Activated CD4-positive, alpha-beta memory T cell treated with anti-CD3 and anti-CD28 coated beads for 36 hours (primary cell): ENCODE measurements at regions not wholly inside any gene's neighbourhood (a gene's known extent, or its start where the extent isn't known, plus 50 kb on each side); places are given as distances from the start of the nearest gene placed in this dataset.
"Not testable (repeated sequence)": the region's sequence is repeated elsewhere in the genome, so short reads cannot be mapped to it uniquely, and the experiment has no call there.

Source experiments
- CTCF ChIA-PET: fragments of 350-600 bp; sonication (Branson Sonifier 250); formaldehyde crosslinking; loops from one replicate; lab custom pipeline; 2021; ENCODE audit warnings: antibody characterized with exemption, inconsistent platforms; lab: Charles Lee
- POLR2A ChIA-PET: fragments of 350-600 bp; sonication (Branson Sonifier 250); formaldehyde crosslinking; loops from one replicate; lab custom pipeline; 2021; ENCODE audit warnings: antibody characterized with exemption; lab: Charles Lee
- DNase-seq: peaks from one replicate; pipeline ENCODE4 v3.0.0-alpha.2; 2020
- H3K27ac Mint-ChIP-seq: one replicate; pipeline ENCODE4 v1.8.0; 2021; ENCODE audit warnings: mixed read lengths
- H3K27me3 Mint-ChIP-seq: one replicate; pipeline ENCODE4 v1.8.0; 2021; ENCODE audit warnings: mixed read lengths
- H3K36me3 Mint-ChIP-seq: one replicate; pipeline ENCODE4 v1.8.0; 2021; ENCODE audit warnings: mixed read lengths
- H3K4me1 Mint-ChIP-seq: one replicate; pipeline ENCODE4 v1.8.0; 2021; ENCODE audit warnings: low read depth, mixed read lengths
- H3K4me3 Mint-ChIP-seq: one replicate; pipeline ENCODE4 v1.8.0; 2021; ENCODE audit warnings: mild to moderate bottlenecking, mixed read lengths
- H3K9me3 Mint-ChIP-seq: one replicate; pipeline ENCODE4 v1.8.0; 2021; ENCODE audit warnings: mixed read lengths
- intact Hi-C: fragments of 100-400 bp; cut with micrococcal nuclease; formaldehyde crosslinking; loops from one replicate; pipeline ENCODE4 v1.15.1; 2023

DNA sequence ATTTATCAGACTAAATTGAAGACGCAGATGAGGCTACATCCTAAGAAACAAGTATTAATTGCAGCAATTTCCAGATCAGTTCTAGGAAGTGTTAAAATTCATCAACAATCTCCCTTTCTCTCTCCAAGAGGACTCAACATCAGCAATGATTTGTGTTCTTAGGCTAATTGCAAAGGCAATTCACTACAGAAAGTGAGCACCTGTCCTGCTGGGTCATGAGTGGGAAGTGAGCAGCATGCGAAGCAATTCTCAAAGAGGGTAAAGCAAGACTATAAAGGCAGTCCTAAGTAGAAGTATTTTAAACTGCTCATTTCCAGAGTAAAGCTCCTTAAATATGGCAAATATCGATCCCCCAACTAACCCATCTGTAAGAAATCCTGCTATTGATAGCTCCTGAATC lies 1191.0 kb upstream of the ALCAM start:
- H3K27me3 Mint-ChIP-seq: no peaks in the 10 kb centered on the region
- no peaks in the 10 kb centered on the region for H3K9me3 Mint-ChIP-seq
- intact Hi-C loops: no loop called here
- no peaks in the 10 kb centered on the region for H3K36me3 Mint-ChIP-seq
- ChIA-PET CTCF (no interaction called here), POLR2A (no interaction called here)
- no peak overlapping the region for H3K4me3 Mint-ChIP-seq
- no peaks in the 10 kb centered on the region for H3K4me1 Mint-ChIP-seq
- no peak for DNase-seq
- no peak overlapping the region for H3K27ac Mint-ChIP-seq

GRCh38 chr3:104176706-104177105 lies 1190.0 kb upstream of the ALCAM start:
- H3K36me3 Mint-ChIP-seq: no peaks in the 10 kb centered on the region
- H3K4me3 Mint-ChIP-seq: no peak overlapping the region
- H3K27me3 Mint-ChIP-seq: no peaks in the 10 kb centered on the region
- intact Hi-C loops: no loop called here
- ChIA-PET CTCF (no interaction called here), POLR2A (no interaction called here)
- no peaks in the 10 kb centered on the region for H3K4me1 Mint-ChIP-seq
- no peak for DNase-seq
- H3K27ac Mint-ChIP-seq: no peak overlapping the region
- no peaks in the 10 kb centered on the region for H3K9me3 Mint-ChIP-seq

- CTCF ChIA-PET: no interaction called here
- no peaks in the 10 kb centered on the region for H3K4me1 Mint-ChIP-seq
- H3K4me3 Mint-ChIP-seq: no peak overlapping the region
- POLR2A ChIA-PET: no interaction called here
- no peak overlapping the region for H3K27ac Mint-ChIP-seq
- no peak for DNase-seq
- no peaks in the 10 kb centered on the region for H3K9me3 Mint-ChIP-seq
- no peaks in the 10 kb centered on the region for H3K36me3 Mint-ChIP-seq
- no peaks in the 10 kb centered on the region for H3K27me3 Mint-ChIP-seq
- intact Hi-C loops: no loop called here
Measured at GRCh38 chr3:104178680-104179079, 1188.0 kb upstream of the ALCAM start.

DNA sequence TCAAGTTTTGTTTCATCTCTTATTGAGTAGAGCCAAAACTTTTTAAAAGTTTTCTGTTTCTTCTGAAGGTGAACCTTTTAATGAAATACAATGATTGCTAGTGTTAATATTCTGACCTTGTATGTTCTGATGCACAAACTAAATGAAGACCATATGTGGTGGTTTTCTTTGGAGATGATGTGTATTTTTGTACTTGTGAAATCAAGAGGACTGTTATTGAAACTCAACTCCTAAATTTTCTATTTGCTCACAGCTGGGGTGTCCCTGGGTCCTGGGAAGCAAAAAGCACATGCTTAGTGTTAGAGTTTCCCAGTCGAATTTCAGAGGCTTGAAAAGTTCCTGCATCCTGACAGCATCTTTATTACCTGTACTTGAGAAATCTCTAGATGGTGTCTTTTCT lies 1185.8 kb upstream of the ALCAM start:
- no peak overlapping the region for H3K27ac Mint-ChIP-seq
- H3K36me3 Mint-ChIP-seq: no peaks in the 10 kb centered on the region
- H3K27me3 Mint-ChIP-seq: no peaks in the 10 kb centered on the region
- no peak for DNase-seq
- no peaks in the 10 kb centered on the region for H3K4me1 Mint-ChIP-seq
- intact Hi-C loops: no loop called here
- H3K4me3 Mint-ChIP-seq: no peak overlapping the region
- no peaks in the 10 kb centered on the region for H3K9me3 Mint-ChIP-seq
- POLR2A ChIA-PET: no interaction called here
- CTCF ChIA-PET: no interaction called here

DNA sequence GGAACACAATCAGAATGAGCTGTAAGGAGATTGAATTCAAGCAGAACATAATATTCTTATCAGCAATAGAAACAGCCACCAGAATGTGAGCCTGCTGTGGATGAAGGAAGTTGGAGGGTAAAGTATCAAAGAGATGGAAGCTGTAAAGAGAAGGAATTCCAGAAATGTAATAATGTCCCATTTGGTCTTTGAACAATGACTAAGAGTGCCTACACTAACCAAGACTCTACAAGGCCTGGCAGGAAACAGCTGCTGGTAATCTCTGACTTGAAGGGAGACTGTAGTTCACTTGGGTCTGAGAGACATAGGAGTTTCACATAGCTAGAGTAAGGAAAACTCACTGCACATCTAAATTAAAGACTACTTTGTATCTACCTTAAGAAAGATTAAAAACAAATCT lies 1176.0 kb upstream of the ALCAM start:
- Mint-ChIP-seq H3K4me3 (no peak overlapping the region), H3K27ac (no peak overlapping the region), H3K36me3 (no peaks in the 10 kb centered on the region), H3K9me3 (no peaks in the 10 kb centered on the region), H3K4me1 (no peaks in the 10 kb centered on the region), H3K27me3 (no peaks in the 10 kb centered on the region)
- intact Hi-C loops: no loop called here
- no peak for DNase-seq
- CTCF ChIA-PET: no interaction called here
- POLR2A ChIA-PET: no interaction called here

DNA sequence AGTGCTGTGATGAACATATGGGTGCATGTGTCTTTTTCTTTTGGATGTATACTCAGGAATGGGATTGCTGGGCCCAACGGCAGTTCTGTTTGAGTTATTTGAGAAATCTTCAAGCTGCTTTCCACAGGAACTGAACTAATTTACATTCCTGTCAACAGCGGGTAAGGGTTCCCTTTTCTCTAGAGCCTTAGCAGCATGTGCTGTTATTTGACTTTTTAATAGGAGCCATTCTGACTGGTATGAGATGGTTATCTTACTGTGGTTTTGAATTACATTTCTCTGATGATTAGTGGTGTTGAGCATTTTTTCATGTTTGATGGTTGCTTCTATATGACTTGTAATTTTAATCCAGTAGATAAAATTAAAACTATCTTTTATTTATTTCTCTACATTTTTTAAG lies 1168.6 kb upstream of the ALCAM start:
- Mint-ChIP-seq H3K27me3 (no peaks in the 10 kb centered on the region), H3K4me3 (no peak overlapping the region), H3K9me3 (no peaks in the 10 kb centered on the region), H3K36me3 (no peaks in the 10 kb centered on the region), H3K27ac (no peak overlapping the region), H3K4me1 (no peaks in the 10 kb centered on the region)
- CTCF ChIA-PET: no interaction called here
- POLR2A ChIA-PET: no interaction called here
- DNase-seq: no peak
- intact Hi-C loops: no loop called here

DNA sequence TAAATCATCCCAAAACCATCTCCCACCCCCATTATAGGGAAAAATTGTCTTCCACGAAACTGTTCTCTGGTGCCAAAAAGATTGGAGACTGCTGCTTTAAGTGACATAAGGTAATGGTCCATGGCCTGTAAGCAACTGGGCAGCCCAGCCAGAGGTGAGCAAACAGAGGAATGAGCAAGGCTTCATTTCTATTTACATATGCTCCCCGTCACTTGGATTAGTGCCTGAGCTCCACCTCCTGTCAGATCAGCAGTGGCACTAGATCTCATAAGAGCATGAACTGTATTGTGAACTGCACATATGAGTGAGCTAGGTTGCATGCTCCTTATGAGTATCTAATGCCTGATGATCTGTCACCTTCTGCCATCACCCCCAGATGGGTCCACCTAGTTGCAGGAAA lies 1159.8 kb upstream of the ALCAM start:
- ChIA-PET CTCF (no interaction called here), POLR2A (no interaction called here)
- no peaks in the 10 kb centered on the region for H3K4me1 Mint-ChIP-seq
- intact Hi-C loops: no loop called here
- H3K4me3 Mint-ChIP-seq: no peak overlapping the region
- no peaks in the 10 kb centered on the region for H3K9me3 Mint-ChIP-seq
- no peak overlapping the region for H3K27ac Mint-ChIP-seq
- no peak for DNase-seq
- H3K27me3 Mint-ChIP-seq: no peaks in the 10 kb centered on the region
- no peaks in the 10 kb centered on the region for H3K36me3 Mint-ChIP-seq

DNA sequence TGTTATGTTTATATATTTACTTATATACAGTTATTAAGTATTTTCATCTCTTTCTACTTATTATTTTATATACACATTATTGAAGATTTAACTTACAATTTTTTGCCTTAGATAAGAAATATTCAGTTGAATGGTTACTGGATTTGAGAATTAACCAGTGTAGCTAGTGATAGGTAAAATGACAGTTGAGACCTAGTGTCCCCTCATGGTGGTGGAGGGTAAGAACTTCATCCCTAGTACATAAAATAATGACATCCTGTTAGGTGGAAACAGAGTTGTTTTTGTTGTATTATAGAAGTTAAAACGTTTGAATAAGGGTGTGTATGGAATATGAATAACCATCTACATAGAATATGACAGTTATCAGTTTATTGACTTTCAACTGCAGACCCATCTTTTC lies 1152.4 kb upstream of the ALCAM start:
- H3K36me3 Mint-ChIP-seq: no peaks in the 10 kb centered on the region
- H3K27ac Mint-ChIP-seq: no peak overlapping the region
- no peaks in the 10 kb centered on the region for H3K9me3 Mint-ChIP-seq
- intact Hi-C loops: no loop called here
- no peak overlapping the region for H3K4me3 Mint-ChIP-seq
- POLR2A ChIA-PET: no interaction called here
- H3K27me3 Mint-ChIP-seq: no peaks in the 10 kb centered on the region
- H3K4me1 Mint-ChIP-seq: no peaks in the 10 kb centered on the region
- CTCF ChIA-PET: no interaction called here
- DNase-seq: no peak

- Mint-ChIP-seq H3K4me3 (no peak overlapping the region), H3K4me1 (no peaks in the 10 kb centered on the region), H3K36me3 (no peaks in the 10 kb centered on the region), H3K27me3 (no peaks in the 10 kb centered on the region), H3K27ac (no peak overlapping the region), H3K9me3 (peaks cover under 1% of the 10 kb centered on the region)
- no peak for DNase-seq
- intact Hi-C loops: no loop called here
- POLR2A ChIA-PET: no interaction called here
- CTCF ChIA-PET: no interaction called here
Measured at GRCh38 chr3:104214937-104215336, 1151.8 kb upstream of the ALCAM start.

DNA sequence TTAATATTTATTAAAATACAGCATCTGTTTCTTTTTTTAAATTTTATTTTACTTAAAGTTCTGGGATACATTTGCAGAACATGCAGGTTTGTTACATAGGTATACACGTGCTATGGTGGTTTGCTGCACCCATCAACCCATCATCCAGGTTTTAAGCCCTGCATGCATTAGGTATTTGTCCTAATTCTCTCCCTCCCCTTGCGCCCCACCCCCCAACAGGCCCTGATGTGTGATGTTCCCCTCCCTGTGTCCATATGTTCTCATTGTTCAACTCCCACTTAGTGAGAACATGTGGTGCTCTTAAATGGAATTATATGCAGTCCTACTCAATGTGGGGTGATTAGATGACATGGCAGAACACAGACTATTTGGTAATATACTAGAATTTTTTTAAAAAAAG lies 1147.7 kb upstream of the ALCAM start:
- H3K27ac Mint-ChIP-seq, H3K36me3 Mint-ChIP-seq, H3K4me3 Mint-ChIP-seq, H3K27me3 Mint-ChIP-seq, POLR2A ChIA-PET, DNase-seq, intact Hi-C loops, CTCF ChIA-PET, H3K9me3 Mint-ChIP-seq, H3K4me1 Mint-ChIP-seq: not testable (repeated sequence)

DNA sequence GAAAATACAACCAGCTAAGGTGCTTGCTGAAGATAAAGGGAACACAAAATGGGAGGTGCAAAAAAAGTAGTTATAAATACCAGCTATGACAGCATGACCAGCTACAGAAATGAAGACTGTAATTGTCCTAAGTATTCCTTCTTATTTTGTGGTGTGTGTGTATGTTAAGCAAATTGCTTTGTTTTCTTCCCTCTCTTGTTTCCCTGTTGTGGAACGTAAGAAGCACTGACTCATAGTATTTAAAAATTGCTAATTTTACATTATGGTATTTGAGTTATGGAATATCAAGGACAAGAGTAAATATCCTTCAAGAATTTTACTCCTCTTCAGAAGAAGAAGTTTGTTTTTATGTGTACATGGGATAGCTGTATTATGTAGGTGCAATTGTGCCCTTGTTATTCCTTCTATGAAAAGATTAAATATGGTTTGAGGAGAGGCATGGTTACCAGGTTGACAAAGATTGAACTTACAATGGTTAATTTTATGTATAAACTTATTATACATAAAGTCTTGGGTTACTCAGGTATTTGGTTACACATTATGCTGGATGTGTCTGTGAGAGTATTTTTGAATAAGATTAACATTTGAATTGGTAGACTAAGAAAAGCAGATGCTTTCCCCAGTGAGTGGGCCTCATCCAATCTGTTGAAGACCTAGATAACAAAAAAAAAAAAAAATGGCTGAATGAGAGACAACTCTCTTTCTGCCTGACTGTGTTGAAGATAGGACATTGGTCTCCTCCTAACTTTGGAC lies 1132.1 kb upstream of the ALCAM start:
- ChIA-PET CTCF (no interaction called here), POLR2A (no interaction called here)
- no peaks in the 10 kb centered on the region for H3K36me3 Mint-ChIP-seq
- H3K4me3 Mint-ChIP-seq: no peak overlapping the region
- intact Hi-C loops: no loop called here
- H3K9me3 Mint-ChIP-seq: no peaks in the 10 kb centered on the region
- no peaks in the 10 kb centered on the region for H3K27me3 Mint-ChIP-seq
- no peak for DNase-seq
- no peak overlapping the region for H3K27ac Mint-ChIP-seq
- H3K4me1 Mint-ChIP-seq: no peaks in the 10 kb centered on the region

- Mint-ChIP-seq H3K27me3 (no peaks in the 10 kb centered on the region), H3K9me3 (peaks cover 3% of the 10 kb centered on the region), H3K27ac (no peak overlapping the region), H3K36me3 (no peaks in the 10 kb centered on the region), H3K4me3 (no peak overlapping the region), H3K4me1 (no peaks in the 10 kb centered on the region)
- DNase-seq: no peak
- intact Hi-C loops: no loop called here
- CTCF ChIA-PET: no interaction called here
- POLR2A ChIA-PET: no interaction called here
Measured at GRCh38 chr3:104244680-104245220, 1122.0 kb upstream of the ALCAM start.

DNA sequence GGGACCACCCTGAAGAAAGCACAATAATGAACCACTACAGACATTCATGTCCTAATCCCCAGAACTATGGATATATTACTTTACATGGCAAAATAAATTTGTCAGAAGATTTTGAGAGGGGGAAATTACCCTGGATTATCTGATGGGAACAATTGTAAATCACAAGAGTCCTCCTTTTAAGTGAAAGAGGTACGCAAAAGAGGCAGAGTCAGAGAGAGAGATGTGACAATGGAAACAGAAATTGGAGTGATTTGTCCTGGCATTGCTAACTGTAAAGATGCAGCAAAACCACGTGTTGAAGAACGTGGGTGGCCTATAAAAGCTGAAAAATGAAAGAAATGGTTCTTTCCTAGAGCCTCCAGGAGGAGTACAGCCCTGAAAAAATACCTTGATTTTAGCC lies 1121.4 kb upstream of the ALCAM start:
- Mint-ChIP-seq H3K36me3 (no peaks in the 10 kb centered on the region), H3K27ac (no peak overlapping the region), H3K9me3 (peaks cover 3% of the 10 kb centered on the region), H3K27me3 (no peaks in the 10 kb centered on the region), H3K4me1 (no peaks in the 10 kb centered on the region), H3K4me3 (no peak overlapping the region)
- CTCF ChIA-PET: no interaction called here
- DNase-seq: no peak
- POLR2A ChIA-PET: no interaction called here
- intact Hi-C loops: no loop called here
